Motor neuron (in vitro differentiated cells): ENCODE measurements at regions not wholly inside any gene's neighbourhood (a gene's known extent, or its start where the extent isn't known, plus 50 kb on each side); places are given as distances from the start of the nearest gene placed in this dataset.

Experiments
- ATAC-seq, 8 experiments: fragments of 200-7000 bp; cut with Tn5 transposase; replicated peaks in 6 of 8; 2 replicates each; pipeline ENCODE4 v1.8.0; 2021; ENCODE audit warnings: mild to moderate bottlenecking in 8 of 8, moderate library complexity in 8 of 8
- H3K27ac ChIP-seq, 2 donors: fragments of 250-450 bp; sonication (Bioruptor Pico); 2 replicates each; pipeline ENCODE4 v1.9.0; 2021; ENCODE audit warnings: antibody characterized with exemption in 2 of 2, mild to moderate bottlenecking in 2 of 2, moderate library complexity in 1 of 2
- H3K4me1 ChIP-seq, 2 donors: fragments of 250-450 bp; sonication (Bioruptor Pico); replicated peaks in 1 of 2; 2 replicates each; pipeline ENCODE4 v1.6.1; 2021; ENCODE audit warnings: antibody characterized with exemption in 2 of 2, mild to moderate bottlenecking in 2 of 2, moderate library complexity in 1 of 2
- H3K4me3 ChIP-seq, 5 donors: fragments of 250-450 bp; sonication (Bioruptor Pico); 2 replicates each; pipeline ENCODE4 v1.9.0; 2021; ENCODE audit warnings: antibody characterized with exemption in 5 of 5, mild to moderate bottlenecking in 5 of 5, moderate library complexity in 4 of 5
- WGBS, 10 experiments: fragments of 450-650 bp; shearing (Covaris generic); methylation state at CpG; one replicate each; pipeline ENCODE4 v1.0.0; 2022; 5-methylcytosine and 5-hydroxymethylcytosine counted together
- in situ Hi-C, 9 experiments: fragments of 400-800 bp; cut with MboI; loops; one replicate each; pipeline ENCODE4 v1.15.0; 2021; ENCODE audit warnings: low sequenced_read_pairs in 9 of 9, low pct_unique_long_range_greater_than_20kb in 2 of 9; ENCODE audit not compliant: unreplicated experiment in 9 of 9

DNA sequence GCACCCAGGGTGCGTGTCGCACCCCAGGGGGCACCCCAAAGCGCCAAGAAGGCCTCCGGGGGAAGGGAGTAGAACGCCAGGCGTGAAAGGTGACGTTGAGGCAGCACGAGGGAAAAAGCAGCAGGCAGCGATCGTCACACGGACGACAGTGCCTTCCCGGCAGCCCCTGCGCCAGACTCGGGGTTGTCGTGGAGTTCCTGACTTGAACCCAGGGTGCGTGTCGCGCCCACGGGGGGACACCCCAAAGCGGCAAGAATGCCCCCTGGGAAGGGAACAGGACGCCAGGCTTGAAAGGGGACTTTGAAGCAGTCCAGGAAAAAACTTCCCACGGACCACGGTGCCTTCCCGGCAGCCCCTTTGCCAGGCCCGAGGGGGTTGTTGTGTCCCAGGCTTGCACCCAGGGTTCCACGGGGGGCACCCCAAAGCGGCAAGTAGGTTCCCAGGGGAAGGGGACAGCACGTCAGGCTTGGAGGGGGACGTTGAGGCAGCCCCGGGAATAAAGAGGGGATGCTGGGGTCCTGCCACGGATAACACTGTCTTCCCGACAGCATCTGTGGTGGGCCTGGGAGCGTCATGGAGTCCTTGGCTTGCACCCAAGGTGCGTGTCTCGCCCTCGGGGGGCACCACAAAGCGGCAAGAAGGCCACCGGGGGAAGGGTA, 159.2 kb upstream of the ALG10B start:
- Histone ChIP-seq H3K4me3 (no peak overlapping the region), H3K27ac (no peak overlapping the region), H3K4me1 (no peaks in the 10 kb centered on the region)
- no peak for ATAC-seq
- in situ Hi-C loops = no loop called here
- WGBS, 10 experiments = 40 to 91% (median 72%) methylated on average over 1 to 14 of the region's 39 CpGs; no CpG with 5 or more reads in 3 of the 10 experiments

DNA sequence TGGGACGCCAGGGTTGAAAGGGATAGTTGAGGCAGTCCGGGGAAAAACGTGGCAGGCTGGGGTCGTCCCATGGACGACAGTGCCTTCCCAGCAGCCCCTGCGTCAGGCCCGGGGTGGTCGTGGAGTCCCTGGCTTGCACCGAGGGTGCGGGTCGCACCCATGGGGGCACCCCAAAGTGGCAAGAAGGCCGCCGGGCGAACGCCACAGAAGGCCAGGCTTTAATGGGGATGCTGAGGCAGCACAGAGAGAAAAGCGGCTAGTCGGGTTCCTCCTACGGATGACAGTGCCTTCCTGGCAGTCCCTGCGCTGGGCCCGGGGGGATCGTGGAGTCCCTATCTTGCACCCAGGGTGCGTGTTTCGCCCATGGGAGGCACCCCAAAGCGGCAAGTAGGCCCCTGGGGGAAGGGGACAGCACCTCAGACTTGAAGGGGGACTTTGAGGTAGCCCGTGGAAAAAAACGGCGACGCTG, 158.6 kb upstream of the ALG10B start:
- WGBS, 10 experiments = 5 to 100% (median 46%) methylated on average over 1 to 12 of the region's 28 CpGs; no CpG with 5 or more reads in 6 of the 10 experiments
- H3K4me1 ChIP-seq = no peaks in the 10 kb centered on the region
- in situ Hi-C loops = no loop called here
- no peak overlapping the region for H3K27ac ChIP-seq
- no peak for ATAC-seq
- no peak overlapping the region for H3K4me3 ChIP-seq

DNA sequence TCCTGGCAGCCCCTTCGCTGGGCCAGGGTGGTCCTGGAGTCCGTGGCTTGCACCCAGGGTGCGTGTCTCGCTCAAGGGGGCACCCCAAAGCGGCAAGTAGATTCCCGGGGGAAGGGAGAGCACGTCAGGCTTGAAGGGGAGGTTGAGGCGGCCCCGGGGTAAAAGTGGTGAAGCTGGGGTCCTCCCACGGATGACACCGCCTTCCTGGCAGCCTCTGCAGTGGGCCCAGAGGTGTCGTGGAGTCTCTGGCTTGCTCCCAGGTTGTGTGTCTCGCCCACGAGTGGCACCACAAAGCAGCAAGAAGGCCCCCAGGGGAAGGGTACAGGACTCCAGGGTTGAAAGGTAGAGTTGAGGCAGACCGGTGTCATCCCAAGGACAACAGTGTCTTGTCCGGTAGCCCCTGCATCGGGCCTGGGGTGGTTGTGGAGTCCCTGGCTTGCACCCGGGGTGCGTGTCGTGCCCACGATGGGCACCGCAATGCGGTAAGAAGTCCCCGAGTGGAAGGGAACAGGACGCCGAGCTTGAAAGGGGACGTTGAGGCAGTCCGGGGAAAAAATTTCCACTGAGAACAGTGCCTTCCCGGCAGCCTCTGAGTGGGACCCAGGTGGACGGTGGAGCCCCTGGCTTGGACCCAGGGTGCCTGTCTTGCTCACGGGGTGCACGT, 158.0 kb upstream of the ALG10B start:
- in situ Hi-C loops = no loop called here
- no peak for ATAC-seq
- H3K4me3 ChIP-seq = no peak overlapping the region
- H3K4me1 ChIP-seq = no peaks in the 10 kb centered on the region
- 20 to 100% (median 86%) methylated on average over 1 to 4 of the region's 32 CpGs; no CpG with 5 or more reads in 4 of the 10 experiments for WGBS, 10 experiments
- no peak overlapping the region for H3K27ac ChIP-seq

DNA sequence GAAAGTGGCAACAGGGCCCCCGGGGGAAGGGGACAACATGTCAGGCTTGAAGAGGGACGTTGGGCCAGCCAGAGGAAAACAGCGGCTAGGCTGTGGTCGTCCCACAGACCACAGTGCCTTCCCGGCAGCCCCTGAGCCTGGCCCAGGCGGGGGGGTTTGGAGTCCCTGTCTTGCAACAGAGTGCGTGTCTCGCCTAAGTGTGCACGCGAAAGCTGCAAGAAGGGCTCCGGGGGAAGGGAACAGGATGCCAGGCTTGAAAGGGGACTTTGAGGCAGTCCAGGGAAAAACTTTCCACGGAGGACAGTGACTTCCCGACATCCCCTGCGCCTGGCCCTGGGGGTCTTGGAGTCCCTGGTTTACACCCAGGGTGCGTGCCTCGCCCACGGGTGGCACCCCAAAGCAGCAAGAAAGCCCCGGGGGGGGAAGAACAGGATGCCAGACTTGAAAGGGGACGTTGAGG, 157.5 kb upstream of the ALG10B start:
- H3K27ac ChIP-seq = no peak overlapping the region
- 20 to 85% (median 75%) methylated on average over 1 to 5 of the region's 19 CpGs; no CpG with 5 or more reads in 4 of the 10 experiments for WGBS, 10 experiments
- no peak for ATAC-seq
- no peaks in the 10 kb centered on the region for H3K4me1 ChIP-seq
- H3K4me3 ChIP-seq = no peak overlapping the region
- in situ Hi-C loops = no loop called here

DNA sequence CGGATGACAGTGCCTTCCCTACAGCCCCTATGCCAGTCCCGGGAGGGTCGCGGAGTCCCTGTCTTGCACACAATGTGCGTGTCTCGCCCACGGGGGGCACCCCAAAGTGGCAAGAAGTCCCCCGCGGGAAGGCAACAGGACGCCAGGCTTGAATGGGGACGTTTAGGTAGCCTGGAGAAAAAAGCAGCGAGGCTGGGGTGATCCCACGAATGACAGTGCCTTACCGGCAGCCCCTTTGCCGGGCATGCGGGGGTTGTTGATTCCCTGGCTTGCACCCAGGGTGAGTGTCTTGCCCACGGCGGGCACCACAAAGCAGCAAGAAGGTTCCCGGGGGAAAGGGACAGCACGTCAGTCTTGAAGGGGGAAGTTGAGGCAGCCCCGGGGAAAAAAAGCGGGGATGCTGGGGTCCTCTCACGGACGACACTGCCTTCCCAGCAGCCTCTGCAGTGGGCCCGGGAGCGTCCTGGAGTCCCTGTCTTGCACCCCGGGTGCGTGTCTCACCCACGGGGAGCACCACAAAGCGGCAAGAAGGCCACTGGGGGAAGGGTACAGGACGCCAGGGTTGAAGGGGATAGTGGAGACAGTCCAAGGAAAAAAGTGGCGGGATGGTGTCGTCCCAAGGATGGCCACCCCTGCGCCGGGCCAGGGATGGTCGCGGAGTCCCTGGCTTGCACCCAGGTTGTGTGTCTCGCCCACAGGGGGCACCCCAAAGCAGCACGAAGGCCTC, 156.8 kb upstream of the ALG10B start:
- in situ Hi-C loops = no loop called here
- no peak for ATAC-seq
- Histone ChIP-seq H3K4me1 (no peaks in the 10 kb centered on the region), H3K27ac (no peak overlapping the region), H3K4me3 (no peak overlapping the region)
- WGBS, 10 experiments = 40 to 89% (median 74%) methylated on average over 1 to 8 of the region's 39 CpGs; no CpG with 5 or more reads in 6 of the 10 experiments

DNA sequence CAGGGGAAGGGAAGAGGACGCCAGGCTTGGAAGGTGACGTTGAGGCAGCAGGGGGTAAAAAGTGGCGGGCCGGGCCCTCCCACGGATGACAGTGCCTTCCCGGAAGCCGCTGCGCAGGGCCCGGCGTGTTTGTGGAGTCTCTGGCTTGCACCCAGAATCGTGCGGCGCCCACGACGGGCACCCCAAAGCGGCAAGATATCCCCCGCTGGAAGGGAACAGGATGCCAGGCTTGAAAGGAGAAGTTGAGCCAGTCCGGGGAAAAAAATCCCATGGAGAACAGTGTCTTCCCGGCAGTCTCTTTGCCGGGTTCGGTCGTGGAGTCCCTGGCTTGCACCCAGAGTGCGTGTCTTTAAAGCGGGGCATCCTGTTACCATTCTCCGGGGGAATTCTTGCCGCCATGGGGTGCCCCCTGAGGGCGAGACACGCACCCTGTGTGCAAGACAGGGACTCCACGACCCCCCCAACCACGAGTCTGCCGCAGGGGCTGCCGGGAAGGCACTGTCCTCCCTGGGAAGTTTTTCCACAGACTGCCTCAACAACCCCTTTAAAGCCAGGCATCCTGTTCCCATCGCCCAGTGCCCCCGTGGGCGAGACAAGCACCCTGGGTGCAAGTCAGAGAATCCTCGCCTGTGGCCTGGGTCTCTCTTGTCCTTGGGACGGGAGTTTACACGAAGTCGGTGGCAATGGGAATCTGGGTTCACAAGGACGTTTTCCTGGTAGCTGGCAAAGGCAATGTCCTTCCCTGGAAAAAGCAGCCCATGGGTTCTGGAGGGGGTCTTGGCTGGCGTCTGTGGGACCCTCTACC, 156.1 kb upstream of the ALG10B start:
- in situ Hi-C loops = no loop called here

DNA sequence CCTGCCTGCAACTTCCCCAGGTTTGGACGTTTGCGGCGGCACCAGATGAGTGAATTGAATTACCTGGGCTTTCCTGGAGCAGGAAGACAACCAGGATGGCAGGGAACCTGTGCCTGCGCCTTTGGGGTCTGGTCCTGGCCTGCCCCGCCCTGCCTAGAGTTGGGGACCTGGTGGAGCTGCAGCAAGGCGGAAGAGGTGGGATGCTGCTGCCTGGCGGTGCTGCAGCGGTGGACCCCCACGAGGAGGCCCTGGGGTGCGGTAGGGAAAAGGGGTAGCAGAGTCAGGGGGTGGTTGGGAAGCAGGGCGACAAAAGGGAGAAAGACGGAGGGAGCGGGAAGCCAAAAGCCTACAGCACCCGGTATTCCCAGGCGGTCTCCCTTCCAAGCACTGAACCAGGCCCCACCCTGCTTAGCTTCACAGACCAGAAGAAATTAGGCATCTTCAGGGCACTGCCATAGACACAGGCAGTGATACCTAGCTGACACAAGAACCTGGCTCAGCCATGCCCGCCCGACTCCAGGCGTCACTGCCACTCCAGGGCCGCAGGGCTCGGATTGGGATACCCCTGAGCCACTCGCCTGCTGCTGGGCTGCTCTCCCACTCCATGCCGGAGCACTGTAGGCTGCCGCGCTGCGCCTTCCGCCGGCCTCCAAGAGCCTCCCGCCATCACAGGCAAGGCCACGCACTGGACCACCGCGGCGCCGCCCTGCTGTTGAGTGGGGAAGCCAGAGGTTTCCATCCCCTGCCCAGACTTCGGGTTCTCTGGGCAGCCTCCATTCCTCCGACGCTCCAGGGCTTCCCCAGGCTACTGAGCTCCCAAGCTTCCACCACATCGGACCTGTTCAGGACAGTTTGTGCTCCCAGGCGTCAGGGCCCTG, 155.2 kb upstream of the ALG10B start:
- ATAC-seq = no peak
- Histone ChIP-seq H3K4me1 (no peaks in the 10 kb centered on the region), H3K27ac (no peak overlapping the region), H3K4me3 (no peak overlapping the region)
- in situ Hi-C loops = no loop called here
- WGBS, 10 experiments = 40 to 100% (median 76%) methylated on average over 2 to 13 of the region's 38 CpGs; no CpG with 5 or more reads in 4 of the 10 experiments

More for the DNA sequence above, 156.1 kb upstream of the ALG10B start:
- 35 to 85% (median 80%) methylated on average over 3 to 15 of the region's 41 CpGs; no CpG with 5 or more reads in 5 of the 10 experiments for WGBS, 10 experiments
- H3K4me1 ChIP-seq = no peaks in the 10 kb centered on the region
- no peak overlapping the region for H3K27ac ChIP-seq
- H3K4me3 ChIP-seq = no peak overlapping the region
- ATAC-seq = no peak

DNA sequence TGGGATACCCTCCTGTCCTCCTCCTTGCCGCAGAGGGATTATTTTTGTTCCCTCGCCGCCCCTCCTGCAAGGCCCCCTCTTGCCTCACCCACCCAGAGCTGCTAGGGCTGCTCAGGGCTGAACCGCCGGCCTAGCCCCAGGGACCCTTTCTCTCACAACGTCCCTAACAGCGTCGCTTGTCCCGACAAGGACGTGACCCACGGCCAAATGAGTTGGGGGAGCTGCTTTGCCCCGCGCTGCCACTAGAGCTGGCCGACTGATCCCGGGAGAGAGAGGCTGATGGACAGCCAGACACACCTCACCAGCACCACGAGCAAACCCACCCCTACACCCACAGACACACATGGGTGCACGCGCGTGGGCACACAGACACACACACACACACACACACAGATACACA, 154.6 kb upstream of the ALG10B start:
- 20 to 100% (median 55%) methylated on average over 1 to 3 of the region's 19 CpGs; no CpG with 5 or more reads in 6 of the 10 experiments for WGBS, 10 experiments
- Histone ChIP-seq H3K4me1 (no peaks in the 10 kb centered on the region), H3K4me3 (no peak overlapping the region), H3K27ac (no peak overlapping the region)
- ATAC-seq = no peak
- in situ Hi-C loops = no loop called here

DNA sequence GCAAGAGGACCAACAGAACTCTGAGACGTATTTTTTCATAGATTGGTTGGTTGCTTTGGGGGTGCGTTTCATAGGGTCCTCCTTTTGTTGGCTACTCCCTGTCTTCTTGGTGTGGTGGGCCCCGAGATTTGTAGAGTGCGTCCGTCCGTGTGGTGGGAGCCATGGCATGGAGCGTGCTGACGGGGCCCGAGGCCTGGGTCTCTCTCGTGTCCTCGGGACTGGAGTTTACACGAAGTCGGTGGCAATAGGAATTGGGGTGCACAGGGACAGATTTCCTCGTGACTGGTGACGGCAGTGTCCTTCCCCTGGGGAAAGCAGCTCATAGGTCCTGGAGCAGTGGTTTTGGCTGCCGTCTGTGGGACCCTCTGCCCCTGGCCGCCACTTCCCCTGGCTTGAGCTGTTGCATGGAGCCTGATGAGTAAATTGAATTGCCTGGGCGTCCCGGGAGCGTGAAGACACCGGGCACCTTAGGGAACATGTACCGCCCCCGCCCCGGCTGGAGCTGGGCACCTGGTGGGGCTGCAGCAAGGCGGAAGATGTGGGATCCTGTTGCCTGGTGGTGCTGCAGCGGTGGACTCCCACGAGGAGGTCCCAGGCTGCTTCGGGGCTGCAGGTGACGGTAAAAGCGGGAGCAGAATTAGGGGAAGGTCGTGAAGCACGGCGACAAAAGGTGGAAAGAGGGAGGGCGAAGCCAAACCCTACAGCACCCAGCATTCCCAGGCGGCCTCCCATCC, 153.7 kb upstream of the ALG10B start:
- H3K27ac ChIP-seq = no peak overlapping the region
- H3K4me1 ChIP-seq = no peaks in the 10 kb centered on the region
- ATAC-seq = no peak
- in situ Hi-C loops = no loop called here
- WGBS, 10 experiments = 30 to 89% (median 80%) methylated on average over 1 to 12 of the region's 35 CpGs; no CpG with 5 or more reads in 5 of the 10 experiments
- no peak overlapping the region for H3K4me3 ChIP-seq

DNA sequence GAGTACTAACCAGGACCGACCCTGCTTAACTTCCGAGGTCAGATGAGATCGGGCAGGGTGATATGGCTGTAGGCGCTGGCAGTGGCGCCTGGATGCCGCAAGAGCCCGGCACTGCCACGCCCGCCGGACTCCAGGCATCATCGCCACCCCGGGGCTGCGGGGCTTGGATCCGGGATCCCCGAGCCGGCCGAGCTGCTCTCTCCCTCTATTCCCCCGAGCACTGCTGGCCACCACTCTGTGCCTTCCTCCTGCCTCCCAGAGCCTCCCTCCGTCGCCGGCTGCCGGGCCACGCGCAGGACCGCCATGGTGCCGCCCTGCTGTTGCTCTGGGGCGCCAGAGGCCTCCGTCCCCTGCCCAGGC, 153.2 kb upstream of the ALG10B start:
- 75 to 100% (median 89%) methylated on average over 1 to 14 of the region's 28 CpGs; no CpG with 5 or more reads in 6 of the 10 experiments for WGBS, 10 experiments
- Histone ChIP-seq H3K4me1 (no peaks in the 10 kb centered on the region), H3K4me3 (no peak overlapping the region), H3K27ac (no peak overlapping the region)
- in situ Hi-C loops = no loop called here
- no peak for ATAC-seq

DNA sequence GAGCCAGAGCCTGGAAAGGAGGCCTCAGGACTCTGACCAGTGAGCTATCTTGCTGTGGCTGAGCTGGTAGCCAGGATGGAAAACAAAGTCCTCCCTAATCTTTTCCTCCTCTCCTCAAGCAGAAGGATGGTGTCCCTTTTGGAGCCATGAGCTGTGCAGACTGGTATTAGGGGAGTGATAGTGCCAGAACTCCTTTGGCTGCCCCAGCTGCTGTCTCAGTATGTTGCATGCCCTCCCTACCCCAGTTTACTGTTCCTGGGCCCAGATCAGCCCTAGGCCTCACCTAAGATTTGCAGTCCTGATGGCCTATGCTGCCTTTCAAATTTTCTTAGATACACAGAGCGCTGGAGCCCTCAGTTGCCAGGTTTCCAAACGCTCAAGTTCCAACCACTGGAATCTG, 150.3 kb upstream of the ALG10B start:
- in situ Hi-C loops = no loop called here
- WGBS, 10 experiments = 0 to 71% (median 60%) methylated on average over 1 to 2 of the region's 2 CpGs; no CpG with 5 or more reads in 7 of the 10 experiments

More for the DNA sequence above, 150.3 kb upstream of the ALG10B start:
- ATAC-seq = no peak
- no peaks in the 10 kb centered on the region for H3K4me1 ChIP-seq
- no peak overlapping the region for H3K4me3 ChIP-seq
- H3K27ac ChIP-seq = no peak overlapping the region
